Activated T-cell treated with anti-CD3 and anti-CD28 coated beads, Interleukin-2, amount 50 U/mL, for 24 hours (primary cell): ENCODE measurements at regions not wholly inside any gene's neighbourhood (a gene's known extent, or its start where the extent isn't known, plus 50 kb on each side); places are given as distances from the start of the nearest gene placed in this dataset.

ENCODE experiments used
- DNase-seq: peaks from one replicate; pipeline ENCODE4 v3.0.0-alpha.2; 2020
- H3K27ac Mint-ChIP-seq: 2 replicates; pipeline ENCODE4 v1.8.0; 2020; ENCODE audit warnings: mild to moderate bottlenecking, mixed read lengths
- H3K27me3 Mint-ChIP-seq: 2 replicates; pipeline ENCODE4 v1.8.0; 2020; ENCODE audit warnings: mixed read lengths
- H3K36me3 Mint-ChIP-seq: 2 replicates; pipeline ENCODE4 v1.8.0; 2020; ENCODE audit warnings: low read depth, mixed read lengths
- H3K4me1 Mint-ChIP-seq: 2 replicates; pipeline ENCODE4 v1.8.0; 2020; ENCODE audit warnings: low read depth, mixed read lengths
- H3K4me3 Mint-ChIP-seq: 2 replicates; pipeline ENCODE4 v1.8.0; 2020; ENCODE audit warnings: mild to moderate bottlenecking, moderate library complexity, mixed read lengths
- H3K9me3 Mint-ChIP-seq: 2 replicates; pipeline ENCODE4 v1.8.0; 2020; ENCODE audit warnings: mixed read lengths

GRCh38 chr10:6755781-6756460, 175.8 kb upstream of the PRKCQ start:
- no peaks in the 10 kb centered on the region for H3K9me3 Mint-ChIP-seq
- no peak overlapping the region for H3K4me3 Mint-ChIP-seq
- no peak for DNase-seq
- no peak overlapping the region for H3K27ac Mint-ChIP-seq
- H3K4me1 Mint-ChIP-seq: no peaks in the 10 kb centered on the region
- H3K36me3 Mint-ChIP-seq: no peaks in the 10 kb centered on the region
- peaks cover 48% of the 10 kb centered on the region for H3K27me3 Mint-ChIP-seq

GRCh38 chr10:6753644-6754043, 173.6 kb upstream of the PRKCQ start:
- Mint-ChIP-seq H3K27me3 (peaks cover 33% of the 10 kb centered on the region), H3K9me3 (peaks cover 4% of the 10 kb centered on the region), H3K36me3 (no peaks in the 10 kb centered on the region)

GRCh38 chr10:6751363-6751762, 171.3 kb upstream of the PRKCQ start:
- H3K9me3 Mint-ChIP-seq: peaks cover 4% of the 10 kb centered on the region
- H3K36me3 Mint-ChIP-seq: no peaks in the 10 kb centered on the region
- no peak for DNase-seq
- no peak overlapping the region for H3K4me3 Mint-ChIP-seq
- H3K27ac Mint-ChIP-seq: no peak overlapping the region
- no peaks in the 10 kb centered on the region for H3K4me1 Mint-ChIP-seq
- peaks cover 16% of the 10 kb centered on the region for H3K27me3 Mint-ChIP-seq

More at GRCh38 chr10:6753644-6754043, 173.6 kb upstream of the PRKCQ start:
- Mint-ChIP-seq H3K4me1 (no peaks in the 10 kb centered on the region), H3K27ac (no peak overlapping the region), H3K4me3 (no peak overlapping the region)
- no peak for DNase-seq

- no peak for DNase-seq
- H3K4me1 Mint-ChIP-seq: no peaks in the 10 kb centered on the region
- no peak overlapping the region for H3K4me3 Mint-ChIP-seq
- peaks cover 4% of the 10 kb centered on the region for H3K9me3 Mint-ChIP-seq
- no peaks in the 10 kb centered on the region for H3K36me3 Mint-ChIP-seq
- peaks cover 12% of the 10 kb centered on the region for H3K27me3 Mint-ChIP-seq
- H3K27ac Mint-ChIP-seq: no peak overlapping the region
These were observed 169.0 kb upstream of the PRKCQ start for GRCh38 chr10:6748981-6749635.

GRCh38 chr10:6748029-6748428, 168.0 kb upstream of the PRKCQ start:
- Mint-ChIP-seq H3K4me1 (no peaks in the 10 kb centered on the region), H3K4me3 (no peak overlapping the region), H3K27ac (no peak overlapping the region), H3K27me3 (peaks cover 10% of the 10 kb centered on the region), H3K9me3 (peaks cover 4% of the 10 kb centered on the region), H3K36me3 (no peaks in the 10 kb centered on the region)
- DNase-seq: no peak

GRCh38 chr10:6746782-6747181, 166.7 kb upstream of the PRKCQ start:
- H3K4me3 Mint-ChIP-seq: no peak overlapping the region
- H3K27me3 Mint-ChIP-seq: peaks cover 12% of the 10 kb centered on the region
- no peaks in the 10 kb centered on the region for H3K4me1 Mint-ChIP-seq
- H3K27ac Mint-ChIP-seq: no peak overlapping the region
- peaks cover 4% of the 10 kb centered on the region for H3K9me3 Mint-ChIP-seq
- no peak for DNase-seq
- no peaks in the 10 kb centered on the region for H3K36me3 Mint-ChIP-seq

GRCh38 chr10:6743291-6743849, 163.3 kb upstream of the PRKCQ start:
- Mint-ChIP-seq H3K36me3 (no peaks in the 10 kb centered on the region), H3K27ac (no peak overlapping the region), H3K4me3 (no peak overlapping the region), H3K27me3 (peaks cover 27% of the 10 kb centered on the region), H3K9me3 (no peaks in the 10 kb centered on the region), H3K4me1 (no peaks in the 10 kb centered on the region)
- no peak for DNase-seq

GRCh38 chr10:6741541-6741941, 161.5 kb upstream of the PRKCQ start:
- Mint-ChIP-seq H3K27me3 (peaks cover 36% of the 10 kb centered on the region), H3K4me1 (peaks cover 3% of the 10 kb centered on the region), H3K27ac (no peak overlapping the region), H3K9me3 (no peaks in the 10 kb centered on the region), H3K36me3 (no peaks in the 10 kb centered on the region), H3K4me3 (no peak overlapping the region)
- no peak for DNase-seq

GRCh38 chr10:6739530-6740174, 159.6 kb upstream of the PRKCQ start:
- H3K27ac Mint-ChIP-seq: no peak overlapping the region
- H3K4me1 Mint-ChIP-seq: peaks cover 3% of the 10 kb centered on the region
- no peak for DNase-seq

GRCh38 chr10:6738112-6738768, 158.2 kb upstream of the PRKCQ start:
- no peak for DNase-seq
- peaks cover 3% of the 10 kb centered on the region for H3K4me1 Mint-ChIP-seq
- peaks cover 63% of the 10 kb centered on the region for H3K27me3 Mint-ChIP-seq
- H3K27ac Mint-ChIP-seq: no peak overlapping the region
- H3K9me3 Mint-ChIP-seq: no peaks in the 10 kb centered on the region
- no peak overlapping the region for H3K4me3 Mint-ChIP-seq
- no peaks in the 10 kb centered on the region for H3K36me3 Mint-ChIP-seq

More at GRCh38 chr10:6739530-6740174, 159.6 kb upstream of the PRKCQ start:
- Mint-ChIP-seq H3K4me3 (no peak overlapping the region), H3K9me3 (no peaks in the 10 kb centered on the region), H3K27me3 (peaks cover 54% of the 10 kb centered on the region), H3K36me3 (no peaks in the 10 kb centered on the region)

GRCh38 chr10:6737758-6738111, 157.7 kb upstream of the PRKCQ start:
- no peaks in the 10 kb centered on the region for H3K9me3 Mint-ChIP-seq
- H3K27me3 Mint-ChIP-seq: peaks cover 68% of the 10 kb centered on the region
- no peak overlapping the region for H3K27ac Mint-ChIP-seq
- H3K36me3 Mint-ChIP-seq: no peaks in the 10 kb centered on the region
- peaks cover 3% of the 10 kb centered on the region for H3K4me1 Mint-ChIP-seq
- no peak overlapping the region for H3K4me3 Mint-ChIP-seq
- DNase-seq: no peak

GRCh38 chr10:6737080-6737641, 157.1 kb upstream of the PRKCQ start:
- H3K27me3 Mint-ChIP-seq: peaks cover 67% of the 10 kb centered on the region
- DNase-seq: no peak
- no peaks in the 10 kb centered on the region for H3K9me3 Mint-ChIP-seq
- H3K27ac Mint-ChIP-seq: no peak overlapping the region
- H3K4me3 Mint-ChIP-seq: no peak overlapping the region
- no peaks in the 10 kb centered on the region for H3K36me3 Mint-ChIP-seq
- H3K4me1 Mint-ChIP-seq: peaks cover 3% of the 10 kb centered on the region

GRCh38 chr10:6734286-6734685, 154.2 kb upstream of the PRKCQ start:
- DNase-seq: no peak
- H3K27ac Mint-ChIP-seq: no peak overlapping the region
- H3K27me3 Mint-ChIP-seq: peaks cover 82% of the 10 kb centered on the region
- no peaks in the 10 kb centered on the region for H3K9me3 Mint-ChIP-seq
- peaks cover 3% of the 10 kb centered on the region for H3K4me1 Mint-ChIP-seq
- no peaks in the 10 kb centered on the region for H3K36me3 Mint-ChIP-seq
- no peak overlapping the region for H3K4me3 Mint-ChIP-seq

- H3K27me3 Mint-ChIP-seq: peaks cover 78% of the 10 kb centered on the region
- no peaks in the 10 kb centered on the region for H3K4me1 Mint-ChIP-seq
- H3K36me3 Mint-ChIP-seq: no peaks in the 10 kb centered on the region
- no peak overlapping the region for H3K27ac Mint-ChIP-seq
- no peaks in the 10 kb centered on the region for H3K9me3 Mint-ChIP-seq
- no peak for DNase-seq
- H3K4me3 Mint-ChIP-seq: no peak overlapping the region
These were observed 149.8 kb upstream of the PRKCQ start for GRCh38 chr10:6729861-6730344.
